GM18951 (cell line): ENCODE measurements at regions not wholly inside any gene's neighbourhood (a gene's known extent, or its start where the extent isn't known, plus 50 kb on each side); places are given as distances from the start of the nearest gene placed in this dataset.

Experiments used
- POLR2A ChIP-seq: IDR thresholded peaks from 4 replicates; pipeline ENCODE4 v1.6.1; 2011; ENCODE audit warnings: mild to moderate bottlenecking; ENCODE audit not compliant: insufficient read length, insufficient read depth; ENCODE audit errors: extremely low read depth
- in situ Hi-C: fragments of 300-500 bp; cut with MboI; formaldehyde crosslinking; loops from one replicate; pipeline ENCODE4 v1.12.0; 2022; ENCODE audit warnings: low sequenced_read_pairs, mixed read lengths, inconsistent platforms; ENCODE audit not compliant: unreplicated experiment

- in situ Hi-C loops, result no loop called here
- TF ChIP-seq POLR2A, result no peak
These were observed 80.1 kb upstream of the STT3B start for GRCh38 chr3:31452495-31453106.

- in situ Hi-C loops, result no loop called here
- no peak for TF ChIP-seq POLR2A
These were observed 79.3 kb upstream of the STT3B start for GRCh38 chr3:31453430-31453829.

GRCh38 chr3:31455524-31455923 is 77.2 kb upstream of the STT3B start:
- in situ Hi-C loops, result no loop called here
- no peak for TF ChIP-seq POLR2A

- in situ Hi-C loops, result no loop called here
- no peak for TF ChIP-seq POLR2A
These were observed 76.4 kb upstream of the STT3B start for GRCh38 chr3:31456373-31456772.

- TF ChIP-seq POLR2A, result no peak
- in situ Hi-C loops, result no loop called here
These were observed 71.3 kb upstream of the STT3B start for GRCh38 chr3:31461426-31461825.

- in situ Hi-C loops, result no loop called here
- no peak for TF ChIP-seq POLR2A
These were observed 70.6 kb upstream of the STT3B start for GRCh38 chr3:31462050-31462569.

- TF ChIP-seq POLR2A, result no peak
- in situ Hi-C loops, result no loop called here
These were observed 66.7 kb upstream of the STT3B start for GRCh38 chr3:31465999-31466398.

- TF ChIP-seq POLR2A, result no peak
- in situ Hi-C loops, result no loop called here
These were observed 65.9 kb upstream of the STT3B start for GRCh38 chr3:31466866-31467265.

- no peak for TF ChIP-seq POLR2A
- in situ Hi-C loops, result no loop called here
These were observed 64.3 kb upstream of the STT3B start for GRCh38 chr3:31468433-31468832.

- in situ Hi-C loops, result no loop called here
These were observed 63.3 kb upstream of the STT3B start for GRCh38 chr3:31469385-31469784.

GRCh38 chr3:31472479-31473390 is 60.0 kb upstream of the STT3B start:
- in situ Hi-C loops, result no loop called here
- TF ChIP-seq POLR2A, result no peak

More at GRCh38 chr3:31469385-31469784, 63.3 kb upstream of the STT3B start:
- no peak for TF ChIP-seq POLR2A

- TF ChIP-seq POLR2A, result no peak
- in situ Hi-C loops, result no loop called here
These were observed 56.5 kb upstream of the STT3B start for GRCh38 chr3:31476209-31476608.

- in situ Hi-C loops, result no loop called here
- TF ChIP-seq POLR2A, result no peak
These were observed 53.3 kb upstream of the STT3B start for GRCh38 chr3:31479431-31479830.

- in situ Hi-C loops, result no loop called here
- TF ChIP-seq POLR2A, result no peak
These were observed 51.0 kb upstream of the STT3B start for GRCh38 chr3:31481697-31482096.
